ENCODE measurements at regions not wholly inside any gene's neighbourhood (a gene's known extent, or its start where the extent isn't known, plus 50 kb on each side); places are given as distances from the start of the nearest gene placed in this dataset.

- TF ChIP-seq EZH2 (IDR thresholded peaks at IDR 0.05; ENCODE audit: low read depth, low read length, severe bottlenecking) (no peak), CTCF (IDR thresholded peaks at IDR 0.05; ENCODE audit: control extremely low read depth in 1 of 3, insufficient read depth in 1 of 3, low read depth in 1 of 3, low read length in 3 of 3) (no peak), SAP30 (IDR thresholded peaks at IDR 0.05; ENCODE audit: insufficient read depth, insufficient replicate concordance, low read length) (no peak), ATF3 (IDR thresholded peaks at IDR 0.05; ENCODE audit: insufficient read depth, low read depth, low read length) (no peak), JUN (IDR thresholded peaks at IDR 0.05; ENCODE audit: low read depth, low read length) (no peak), GABPA (IDR thresholded peaks at IDR 0.05; ENCODE audit: borderline replicate concordance, insufficient read depth, low read length) (no peak), POLR2A (IDR thresholded peaks at IDR 0.05; ENCODE audit: control extremely low read depth in 1 of 2, low read depth in 2 of 2, low read length in 2 of 2) (no peak), SIN3A (conservative IDR thresholded peaks at IDR 0.05 in 1 of 2, IDR thresholded peaks at IDR 0.05 in 1 of 2; ENCODE audit: low read depth in 1 of 2, low read length in 2 of 2) (no peak), RFX5 (IDR thresholded peaks at IDR 0.05; ENCODE audit: borderline replicate concordance, low read depth, low read length) (no peak), SIRT6 (IDR thresholded peaks at IDR 0.05; ENCODE audit: low read length) (no peak), CHD2 (IDR thresholded peaks at IDR 0.05; ENCODE audit: low read length) (no peak), RAD21 (IDR thresholded peaks at IDR 0.05 in 1 of 2, conservative IDR thresholded peaks at IDR 0.05 in 1 of 2; ENCODE audit: low read depth in 2 of 2, low read length in 2 of 2) (no peak), CREB1 (IDR thresholded peaks at IDR 0.05) (no peak), POLR2AphosphoS5 (IDR thresholded peaks at IDR 0.05; ENCODE audit: low read depth, low read length) (no peak)
Measured at GRCh38 chr5:7105358-7105757, 290.6 kb upstream of the ADCY2 start.

Measured in H1 (cell line).